Hepatocyte (in vitro differentiated cells): ENCODE measurements at regions not wholly inside any gene's neighbourhood (a gene's known extent, or its start where the extent isn't known, plus 50 kb on each side); places are given as distances from the start of the nearest gene placed in this dataset.

Experiments
- EZH2 ChIP-seq: fragments of 200-600 bp; sonication (generic); IDR thresholded peaks from 2 replicates; pipeline ENCODE4 v1.6.1; 2016; ENCODE audit warnings: antibody characterized with exemption, mild to moderate bottlenecking, borderline replicate concordance
- EZH2phosphoT487 ChIP-seq: fragments of 200-600 bp; sonication (generic); IDR thresholded peaks from one replicate; pipeline ENCODE4 v1.6.1; 2018; ENCODE audit warnings: antibody characterized with exemption, mild to moderate bottlenecking, low read depth, moderate library complexity; ENCODE audit not compliant: unreplicated experiment, severe bottlenecking
- TF ChIP-seq, protein P1 (sequence below): fragments of 200-600 bp; sonication (generic); IDR thresholded peaks from 2 replicates; pipeline ENCODE4 v1.5.1; 2016; ENCODE audit warnings: antibody characterized with exemption, mild to moderate bottlenecking; ENCODE audit not compliant: poor library complexity

DNA sequence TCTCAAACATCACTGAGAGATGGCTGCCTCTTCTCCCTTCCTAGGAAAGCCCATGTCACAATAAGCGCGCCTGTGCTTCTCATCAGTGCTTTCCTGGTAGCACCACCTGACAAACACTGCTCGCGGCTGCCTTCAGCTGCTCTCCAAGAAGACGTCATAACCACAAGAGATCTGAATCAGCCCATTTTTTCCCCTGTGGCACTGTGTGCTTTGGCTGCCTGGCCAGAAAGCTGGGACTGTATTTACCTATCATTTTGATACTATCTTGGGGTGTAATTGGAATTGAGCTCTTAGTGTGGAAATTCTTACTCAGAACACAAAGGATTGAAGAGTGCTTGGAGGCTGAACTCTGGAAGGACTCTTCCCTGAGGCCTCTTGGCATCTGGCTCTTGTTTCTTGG is 50.3 kb upstream of the EHF start:
- TF ChIP-seq EZH2 (no peak), EZH2phosphoT487 (no peak)
- TF ChIP-seq, protein P1, sequence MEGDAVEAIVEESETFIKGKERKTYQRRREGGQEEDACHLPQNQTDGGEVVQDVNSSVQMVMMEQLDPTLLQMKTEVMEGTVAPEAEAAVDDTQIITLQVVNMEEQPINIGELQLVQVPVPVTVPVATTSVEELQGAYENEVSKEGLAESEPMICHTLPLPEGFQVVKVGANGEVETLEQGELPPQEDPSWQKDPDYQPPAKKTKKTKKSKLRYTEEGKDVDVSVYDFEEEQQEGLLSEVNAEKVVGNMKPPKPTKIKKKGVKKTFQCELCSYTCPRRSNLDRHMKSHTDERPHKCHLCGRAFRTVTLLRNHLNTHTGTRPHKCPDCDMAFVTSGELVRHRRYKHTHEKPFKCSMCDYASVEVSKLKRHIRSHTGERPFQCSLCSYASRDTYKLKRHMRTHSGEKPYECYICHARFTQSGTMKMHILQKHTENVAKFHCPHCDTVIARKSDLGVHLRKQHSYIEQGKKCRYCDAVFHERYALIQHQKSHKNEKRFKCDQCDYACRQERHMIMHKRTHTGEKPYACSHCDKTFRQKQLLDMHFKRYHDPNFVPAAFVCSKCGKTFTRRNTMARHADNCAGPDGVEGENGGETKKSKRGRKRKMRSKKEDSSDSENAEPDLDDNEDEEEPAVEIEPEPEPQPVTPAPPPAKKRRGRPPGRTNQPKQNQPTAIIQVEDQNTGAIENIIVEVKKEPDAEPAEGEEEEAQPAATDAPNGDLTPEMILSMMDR, result no peak
